Stimulated activated CD4-positive, alpha-beta T cell treated with anti-CD3 and anti-CD28 coated beads, Interleukin-12 subunit alpha, Interleukin-12 subunit beta, amount 100 ng/mL, for 4 hours (primary cell): ENCODE measurements at regions not wholly inside any gene's neighbourhood (a gene's known extent, or its start where the extent isn't known, plus 50 kb on each side); places are given as distances from the start of the nearest gene placed in this dataset.

Source experiments
- DNase-seq: peaks from one replicate; pipeline ENCODE4 v3.0.0-alpha.2; 2020

DNA sequence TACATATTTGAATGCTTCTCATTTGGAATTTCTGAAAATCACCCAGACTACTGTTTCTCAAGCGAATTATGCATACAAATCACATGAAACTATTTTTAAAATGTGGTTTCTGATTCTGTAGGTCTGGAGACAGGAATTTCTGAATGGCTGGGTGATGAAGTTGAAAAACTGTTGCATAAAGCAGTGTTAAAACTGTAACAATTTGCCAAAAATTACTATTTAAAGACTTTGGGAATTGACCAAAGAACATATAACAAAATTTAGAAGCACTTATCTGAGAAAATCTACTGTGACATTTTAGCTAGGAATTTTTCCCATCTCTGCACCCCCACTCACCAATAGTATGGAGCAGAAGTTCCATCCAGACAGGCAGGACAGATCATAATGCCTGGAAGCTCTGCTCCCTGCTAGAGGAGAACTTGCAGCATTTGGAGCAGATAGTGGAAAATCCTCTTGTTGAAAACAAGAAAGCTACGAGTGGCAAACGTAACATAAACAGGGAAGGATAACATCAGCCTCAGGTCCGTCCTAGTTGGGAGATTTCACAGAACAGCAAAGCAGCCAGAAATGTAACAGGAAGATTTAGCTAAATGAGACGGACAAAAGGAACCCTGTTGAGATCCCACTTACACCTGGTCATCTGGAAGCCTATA, 132.3 kb upstream of the MCTP2 start:
- DNase-seq = no peak

DNA sequence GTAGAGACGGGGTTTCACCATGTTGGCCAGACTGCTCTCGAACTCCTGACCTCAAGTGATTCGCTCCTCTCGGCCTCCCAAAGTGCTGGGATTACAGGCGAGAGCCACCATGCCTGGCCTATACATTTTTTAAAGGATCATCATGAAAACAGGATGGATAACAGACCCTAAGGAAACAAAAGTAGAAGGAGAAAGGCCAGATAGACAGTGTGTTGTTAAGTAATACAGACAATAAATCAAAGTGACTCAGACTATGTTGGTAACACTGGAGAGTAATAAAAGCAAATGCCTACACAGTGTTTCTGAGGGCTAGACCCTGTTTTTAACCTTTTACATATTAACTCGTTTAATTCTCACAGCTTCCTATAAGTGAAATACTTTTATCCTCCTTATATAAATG, 133.8 kb upstream of the MCTP2 start:
- no peak for DNase-seq

DNA sequence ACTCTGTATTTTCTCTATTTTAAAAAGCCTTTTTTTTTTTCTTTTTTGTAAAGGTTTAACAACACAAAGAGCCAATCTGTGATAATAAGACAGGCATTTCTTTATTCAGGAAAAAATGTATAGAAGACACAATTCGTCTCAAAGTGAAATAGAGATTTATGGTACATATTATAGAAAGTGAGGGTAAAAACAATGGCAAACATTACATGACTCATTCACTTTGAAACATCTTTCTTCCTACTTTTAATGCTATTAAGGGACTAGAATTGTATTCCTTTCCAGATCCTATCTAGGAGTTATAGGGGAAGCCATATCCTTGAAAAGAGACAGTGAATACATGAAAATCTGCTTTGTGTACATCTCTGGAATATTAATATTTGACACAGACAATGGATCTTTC, 137.1 kb upstream of the MCTP2 start:
- no peak for DNase-seq

DNA sequence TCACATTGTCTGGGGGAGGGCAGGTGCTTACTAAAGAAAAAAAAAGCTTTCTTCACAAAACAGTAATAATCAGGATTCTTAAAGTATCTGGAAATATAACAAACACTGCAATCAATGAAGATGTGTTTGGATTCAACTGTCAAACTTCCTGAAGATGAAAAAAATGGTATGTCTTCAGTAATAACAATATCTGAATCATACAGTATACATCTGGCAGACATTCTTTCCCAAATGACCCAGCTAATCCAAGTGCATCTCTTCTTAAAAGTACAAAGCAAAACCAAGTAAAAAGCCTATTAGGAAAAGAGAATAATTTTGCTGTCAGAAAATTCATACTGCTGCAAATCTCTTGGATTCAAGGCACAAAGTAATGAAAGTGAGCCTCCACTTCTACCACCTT, 145.0 kb upstream of the MCTP2 start:
- no peak for DNase-seq

DNA sequence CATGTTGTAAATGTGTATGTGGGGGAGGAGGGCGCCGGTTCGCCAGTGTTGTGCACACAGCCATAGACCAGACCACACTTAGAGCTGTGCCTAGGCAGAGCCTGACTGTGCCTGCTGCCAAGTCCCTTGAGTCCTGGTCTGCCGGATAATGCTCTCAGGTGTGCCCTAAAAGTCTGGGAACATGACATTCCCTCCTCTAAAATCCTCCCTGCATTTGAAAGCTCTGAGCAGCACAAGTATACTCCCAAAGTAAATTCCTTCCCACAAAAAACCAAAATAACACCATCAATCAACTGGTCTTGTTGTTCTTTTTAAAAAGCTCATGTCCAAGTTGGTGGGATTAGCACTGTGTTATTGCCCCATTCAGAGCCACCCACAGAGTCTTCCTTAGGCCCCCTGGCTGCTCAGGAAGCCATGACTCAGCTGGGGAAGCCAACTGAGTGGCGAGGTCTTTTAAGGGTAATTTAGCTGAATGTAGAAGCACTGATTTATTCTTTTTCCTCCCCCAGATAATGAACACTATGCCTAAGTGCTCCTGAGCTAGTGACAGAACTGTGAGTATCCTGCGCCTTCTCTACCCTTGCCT, 147.8 kb upstream of the MCTP2 start:
- no peak for DNase-seq

DNA sequence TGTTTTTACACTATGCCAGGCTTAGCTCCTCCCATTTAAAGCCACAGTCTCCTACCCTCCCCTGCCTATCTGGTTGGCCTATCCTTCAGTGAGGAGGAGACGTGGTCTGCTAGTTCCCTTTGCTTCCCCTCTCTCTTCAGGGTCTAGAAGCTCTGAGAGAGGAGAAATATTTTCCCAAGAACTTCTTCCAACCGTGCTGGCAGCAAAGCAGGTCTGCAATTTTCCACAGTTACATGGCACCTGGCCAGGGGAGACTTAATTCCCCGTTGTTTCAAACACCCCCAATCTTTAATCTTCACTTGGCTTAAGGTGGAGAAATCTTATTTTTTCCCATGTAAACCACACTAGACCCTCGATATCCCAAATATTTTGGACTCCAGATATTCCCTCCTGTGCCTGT, 149.5 kb upstream of the MCTP2 start:
- DNase-seq = no peak

DNA sequence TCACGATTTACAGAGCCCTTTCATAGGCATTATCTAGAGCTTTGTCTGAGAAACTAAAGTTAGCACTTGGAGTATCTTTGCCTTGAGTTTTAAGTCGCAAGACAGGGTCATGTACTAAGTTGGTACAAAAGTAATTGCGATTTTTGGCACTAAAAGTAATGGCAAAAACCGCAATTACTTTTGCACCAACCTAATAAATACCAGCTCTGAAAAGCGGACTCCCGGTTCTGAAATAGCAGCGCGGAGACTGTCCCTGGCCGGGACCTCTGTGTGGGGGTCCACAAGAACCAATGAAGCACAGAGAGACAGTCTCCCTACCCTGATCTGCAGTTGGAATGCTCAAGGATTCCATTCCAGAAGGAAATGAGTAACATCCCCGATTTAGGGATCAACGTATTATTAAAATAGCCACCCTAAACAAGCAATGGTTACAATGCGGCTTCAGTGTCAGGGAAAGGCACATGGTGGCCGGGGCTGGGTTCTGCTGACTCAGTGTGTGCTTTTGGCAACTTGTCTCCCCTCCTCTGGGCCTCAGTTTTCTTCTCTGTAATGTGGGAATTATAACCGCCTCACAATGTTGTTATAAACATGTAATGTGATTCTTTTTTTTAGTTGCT, 150.3 kb upstream of the MCTP2 start:
- no peak for DNase-seq

DNA sequence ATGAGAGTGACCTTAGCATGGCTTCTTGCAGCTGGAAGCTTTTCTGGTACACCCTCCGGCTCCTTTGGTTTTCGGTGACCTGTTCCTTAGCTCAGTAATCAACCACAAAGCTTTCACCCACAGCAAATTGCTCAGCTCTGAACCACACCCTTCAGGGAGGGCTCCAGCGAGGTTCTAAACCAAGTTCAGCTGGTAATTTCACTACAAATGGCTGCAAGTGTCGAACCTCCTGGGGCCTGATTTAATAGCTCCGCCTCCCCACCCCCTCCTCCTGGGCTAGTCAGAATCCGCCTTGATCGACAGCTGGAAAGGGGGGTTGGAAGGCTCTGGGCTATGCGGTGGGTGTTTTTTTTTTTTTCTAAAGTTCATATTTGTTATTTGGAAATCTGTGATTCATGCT, 150.9 kb upstream of the MCTP2 start:
- no peak for DNase-seq

DNA sequence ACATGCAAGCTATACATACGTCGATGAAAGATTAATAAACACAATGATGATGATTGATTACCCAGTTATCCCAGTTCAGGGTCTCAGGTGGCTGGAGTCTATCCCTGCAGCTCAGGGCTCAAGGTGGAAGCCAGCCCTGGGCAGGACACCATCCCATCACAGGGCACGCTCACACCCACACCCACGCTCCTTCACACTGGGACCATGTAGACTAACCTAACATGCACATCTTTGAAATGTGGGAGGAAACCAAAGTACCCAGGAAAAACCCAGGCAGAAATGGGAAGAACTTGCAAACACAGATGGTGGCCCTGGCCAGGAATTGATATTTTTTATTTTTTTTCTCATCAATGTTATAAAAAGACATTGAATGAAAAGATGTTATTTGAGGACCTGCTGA, 151.4 kb upstream of the MCTP2 start:
- DNase-seq = no peak

DNA sequence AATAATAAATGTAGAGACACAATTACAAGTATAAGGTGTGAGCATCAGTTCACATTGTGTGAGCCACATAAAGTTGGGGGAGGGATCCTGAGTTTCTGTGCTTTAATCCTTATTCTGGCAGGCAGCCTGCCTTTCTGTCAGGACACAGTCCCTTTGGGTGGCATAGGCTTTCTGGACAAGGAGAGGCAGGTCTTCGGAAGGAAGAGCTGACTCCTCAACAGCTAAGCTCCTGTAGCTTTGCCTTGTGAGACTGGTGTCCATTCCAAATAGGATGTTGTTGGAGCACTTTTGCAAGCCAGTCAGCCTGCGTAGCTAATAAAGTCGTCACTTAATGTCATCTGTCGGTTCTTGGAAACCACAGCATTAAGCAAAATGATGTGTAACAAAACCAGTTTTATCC, 151.9 kb upstream of the MCTP2 start:
- DNase-seq = no peak

DNA sequence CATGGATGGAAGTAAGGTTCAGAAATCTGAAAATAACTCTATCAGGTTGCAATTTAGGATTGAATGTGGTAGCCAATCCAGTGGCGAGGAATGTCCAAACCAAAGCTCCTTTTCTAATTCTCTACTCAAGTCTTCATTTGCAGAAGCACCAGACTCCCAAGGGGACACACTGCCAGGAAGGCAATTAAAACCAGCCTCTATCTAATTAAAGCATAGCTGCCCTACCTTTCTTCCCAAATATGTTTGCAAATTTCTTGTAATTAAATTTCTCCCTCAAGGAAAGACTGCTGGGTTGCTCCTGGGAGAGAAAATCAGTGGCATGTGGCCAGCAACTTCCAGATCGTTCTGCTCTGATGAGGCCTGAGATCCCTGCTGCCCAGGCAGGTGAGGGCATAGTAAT, 153.4 kb upstream of the MCTP2 start:
- DNase-seq = no peak

DNA sequence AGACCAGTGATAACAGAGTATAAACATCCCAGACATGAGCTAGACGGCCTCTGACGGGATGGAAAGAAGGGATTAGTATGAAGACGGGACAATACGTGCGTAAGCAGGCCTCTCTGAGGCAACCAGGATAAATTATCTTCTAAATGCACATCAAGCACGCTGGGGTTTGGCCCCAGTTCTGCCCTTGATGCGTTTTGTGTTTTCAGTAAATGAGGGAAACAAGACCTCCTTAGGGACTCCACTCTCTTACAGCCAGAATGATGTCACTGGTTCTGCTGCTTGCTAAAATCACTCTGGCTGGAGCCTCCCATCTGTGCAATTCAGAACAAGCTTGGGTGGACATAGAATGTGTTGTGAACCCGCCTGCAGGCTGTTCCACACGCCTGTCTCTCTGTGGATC, 156.0 kb upstream of the MCTP2 start:
- DNase-seq = no peak

DNA sequence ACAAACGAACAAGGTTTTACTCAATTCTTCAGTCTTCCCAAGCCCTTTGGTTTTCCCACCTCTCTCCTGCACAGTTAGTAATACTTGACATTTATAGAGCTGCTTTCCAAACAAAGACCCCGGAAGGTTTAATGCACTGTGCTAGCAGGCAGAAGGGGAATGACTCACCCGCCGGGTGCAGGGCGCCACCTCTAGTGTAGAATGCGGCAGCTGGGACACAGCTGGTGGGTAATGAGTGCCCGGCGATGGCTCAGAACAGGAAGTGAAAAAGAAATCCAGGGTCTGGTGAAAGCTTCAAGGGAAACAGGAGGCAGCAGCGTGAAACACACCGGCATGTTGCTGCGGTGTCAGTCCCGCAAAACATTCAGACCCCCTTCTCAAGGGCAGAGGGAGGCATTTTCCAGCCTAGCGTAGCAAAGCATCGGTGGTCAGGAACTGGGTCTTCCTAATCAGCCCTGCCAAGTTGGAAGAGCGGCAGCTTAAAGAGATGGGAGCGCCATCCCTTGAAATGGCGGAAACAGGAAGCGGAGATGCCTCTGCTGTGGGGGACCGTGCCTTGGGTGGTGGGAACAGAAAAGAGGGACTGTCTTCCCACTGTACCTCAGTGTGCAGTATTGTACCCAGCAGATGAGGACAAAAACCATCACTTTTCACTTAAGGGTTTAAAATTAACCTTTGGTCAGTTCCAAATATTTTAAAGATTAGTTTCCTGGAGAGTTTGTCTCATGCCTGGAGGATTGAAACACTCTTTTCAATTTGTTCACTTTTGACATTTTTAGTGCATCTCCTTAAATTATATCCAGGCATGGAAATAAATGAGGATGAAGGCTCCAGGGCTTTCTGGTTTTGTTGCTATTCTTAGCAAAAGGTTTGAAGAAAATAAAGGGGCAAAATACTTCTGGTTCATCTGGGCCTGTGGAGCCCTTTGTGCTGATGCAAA, 160.7 kb upstream of the MCTP2 start:
- DNase-seq = no peak

DNA sequence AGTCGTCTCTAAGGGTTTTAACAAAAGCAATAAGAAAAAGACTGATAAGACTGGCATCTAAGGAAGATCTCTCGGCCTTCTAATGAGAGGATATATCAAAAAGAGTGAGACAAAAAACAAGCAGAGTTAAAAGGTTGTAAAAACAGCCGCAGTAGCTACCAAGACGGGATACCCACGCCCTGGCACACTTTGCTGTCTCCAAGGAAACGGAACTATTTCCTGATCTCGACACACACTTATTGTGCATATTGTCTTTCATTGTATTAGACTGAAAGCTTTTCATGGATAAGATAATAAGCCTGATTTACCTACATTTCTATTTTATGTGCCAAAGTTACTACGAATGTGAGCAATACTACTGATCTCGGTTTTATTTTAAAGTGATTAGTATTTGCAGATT, 161.5 kb upstream of the MCTP2 start:
- no peak for DNase-seq

DNA sequence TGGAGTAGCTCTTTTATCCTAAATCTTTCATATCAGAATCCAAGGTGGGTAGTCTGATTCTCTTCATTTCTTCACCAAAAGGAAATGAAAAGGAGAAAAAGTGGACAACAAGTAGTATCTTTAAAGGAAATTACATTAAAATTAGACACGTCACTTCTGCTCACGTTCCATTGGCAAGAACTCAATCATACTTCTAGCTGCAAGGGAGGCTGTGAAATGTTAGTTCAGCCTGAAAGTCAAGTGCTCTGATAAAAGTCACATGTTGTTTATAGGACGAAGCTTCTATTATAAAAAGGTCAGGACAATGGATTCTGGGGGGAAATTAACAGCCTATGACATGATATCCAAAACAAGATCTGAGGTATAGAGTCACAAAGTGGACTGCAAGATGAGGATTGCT, 164.6 kb upstream of the MCTP2 start:
- no peak for DNase-seq

DNA sequence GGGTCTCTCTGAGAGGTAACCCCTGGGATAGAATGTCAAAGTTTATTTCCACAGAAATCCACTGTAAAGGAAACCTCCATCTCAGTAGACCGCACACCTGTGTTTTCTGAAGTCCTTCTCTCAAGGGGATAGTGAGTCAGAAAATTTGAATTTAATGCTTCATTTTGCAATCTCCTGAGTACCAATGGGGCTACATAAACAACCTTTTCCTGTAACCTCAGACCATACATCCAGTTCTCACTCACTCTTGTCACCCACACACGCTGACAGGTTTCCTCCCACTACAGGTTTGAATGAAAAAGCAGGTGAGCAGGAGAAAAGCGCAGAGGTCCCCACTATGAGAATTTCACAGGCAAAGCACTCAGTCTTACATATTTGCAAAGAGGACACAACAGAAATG, 165.3 kb upstream of the MCTP2 start:
- no peak for DNase-seq

DNA sequence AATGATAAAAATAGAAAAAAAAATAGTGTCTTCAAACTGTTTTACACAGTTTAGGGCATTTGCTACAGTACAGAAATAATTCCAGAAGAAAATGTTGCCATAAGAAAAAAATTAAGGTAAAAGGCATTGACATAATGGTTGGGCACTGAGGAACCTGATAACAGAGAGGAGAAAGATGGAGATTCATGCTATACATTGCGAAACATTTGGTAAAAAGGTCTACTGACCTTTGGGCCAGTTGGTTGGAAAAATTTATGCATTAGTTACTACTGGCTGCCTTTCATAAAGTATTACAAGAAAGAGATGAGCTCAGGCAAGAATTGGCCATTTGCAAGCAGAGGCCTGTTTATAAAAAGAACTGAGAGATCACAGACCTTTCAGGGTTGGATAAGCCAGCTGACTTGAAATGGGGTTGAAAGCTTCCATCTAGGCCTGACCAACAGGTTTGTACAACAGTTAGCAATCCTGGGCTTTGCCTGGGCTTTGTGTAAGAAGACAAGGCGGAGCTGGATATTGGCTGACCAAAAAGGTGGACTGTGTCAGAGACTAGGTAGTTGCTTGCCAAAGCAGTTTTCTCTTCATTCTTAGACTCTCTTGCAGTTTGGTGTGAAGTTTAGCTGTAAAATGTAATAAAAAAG, 166.6 kb upstream of the MCTP2 start:
- DNase-seq = no peak

DNA sequence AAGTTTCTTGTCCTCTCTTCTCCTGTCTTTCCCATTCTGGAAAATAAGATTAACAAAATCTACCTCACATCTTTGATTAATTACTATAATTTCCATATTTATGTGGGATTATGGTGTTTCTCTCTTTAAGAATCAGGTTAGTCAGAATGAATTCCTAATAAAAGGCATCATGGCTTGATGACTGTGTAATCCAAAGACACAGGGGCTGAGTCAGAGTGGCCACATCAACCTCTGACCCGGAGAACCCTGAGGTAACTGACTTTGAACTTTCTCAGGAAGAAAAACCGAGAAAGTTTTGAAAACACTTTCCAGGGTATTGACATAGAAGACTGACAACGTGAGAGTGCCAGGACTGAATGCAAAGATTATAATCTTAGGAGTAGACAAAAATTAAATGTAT, 170.3 kb upstream of the MCTP2 start:
- DNase-seq = no peak

DNA sequence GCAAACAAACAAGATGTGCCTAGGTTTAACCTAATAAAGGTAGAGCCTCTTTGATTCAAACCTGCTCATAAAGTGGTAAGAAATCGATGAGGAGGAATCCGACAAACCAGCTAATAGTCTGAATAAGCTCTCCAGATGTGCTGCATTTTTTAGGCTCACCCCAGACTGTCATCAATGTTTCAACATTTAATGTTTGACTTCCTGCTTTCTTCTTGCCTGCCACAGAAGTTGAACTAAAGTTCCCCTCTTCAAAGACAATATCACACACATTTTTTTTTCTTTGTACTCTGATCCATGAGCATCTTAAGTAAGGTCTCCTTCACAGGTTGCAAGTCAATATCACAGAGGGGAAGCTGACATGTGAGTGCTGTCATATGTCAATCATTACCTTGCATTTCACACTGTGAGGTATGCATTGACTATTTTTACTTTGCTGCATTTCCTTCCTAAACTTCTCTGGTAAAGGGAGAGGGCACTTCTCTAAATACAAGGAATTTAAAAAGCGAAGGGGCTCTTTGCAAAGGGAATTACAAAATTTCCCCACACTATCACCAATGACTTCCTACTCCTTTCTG, 172.3 kb upstream of the MCTP2 start:
- DNase-seq = no peak

DNA sequence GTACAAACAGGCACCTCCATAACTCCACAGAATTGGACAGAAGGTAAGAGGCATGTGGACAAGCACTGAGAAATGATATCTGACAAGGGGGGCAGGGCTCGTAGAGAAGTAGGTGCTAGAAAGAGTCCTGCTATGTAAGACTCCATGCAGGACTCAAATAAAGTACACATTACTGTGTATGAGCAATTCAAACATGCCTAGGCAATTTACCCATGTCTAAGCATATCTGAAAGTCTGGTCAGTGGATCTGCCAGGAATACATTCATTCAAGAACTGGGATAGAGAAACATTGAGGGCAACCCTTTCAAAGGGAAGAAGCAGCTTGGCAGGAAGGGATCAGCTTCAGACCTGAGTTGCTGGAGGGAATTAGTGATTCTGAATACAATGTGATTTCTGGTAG, 174.1 kb upstream of the MCTP2 start:
- DNase-seq = no peak

DNA sequence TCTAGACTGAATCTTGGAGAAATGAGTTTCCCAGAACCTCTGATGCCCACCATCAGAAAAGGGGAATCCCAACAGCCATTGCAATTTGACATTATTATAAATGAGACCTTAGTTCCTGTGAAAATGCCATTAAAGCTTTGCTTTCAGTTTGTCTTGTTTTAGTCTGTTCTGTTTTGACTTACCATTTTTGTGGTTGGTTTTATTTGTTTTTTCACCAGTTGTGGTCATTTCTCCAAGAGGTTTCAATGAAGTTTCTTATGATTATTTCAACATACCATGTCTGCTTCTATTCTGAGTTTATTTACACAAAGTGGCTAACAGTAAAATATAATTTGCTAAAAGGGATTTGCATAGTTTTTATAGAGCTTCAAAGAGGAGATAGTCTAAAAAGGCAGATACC, 175.0 kb upstream of the MCTP2 start:
- DNase-seq = no peak

DNA sequence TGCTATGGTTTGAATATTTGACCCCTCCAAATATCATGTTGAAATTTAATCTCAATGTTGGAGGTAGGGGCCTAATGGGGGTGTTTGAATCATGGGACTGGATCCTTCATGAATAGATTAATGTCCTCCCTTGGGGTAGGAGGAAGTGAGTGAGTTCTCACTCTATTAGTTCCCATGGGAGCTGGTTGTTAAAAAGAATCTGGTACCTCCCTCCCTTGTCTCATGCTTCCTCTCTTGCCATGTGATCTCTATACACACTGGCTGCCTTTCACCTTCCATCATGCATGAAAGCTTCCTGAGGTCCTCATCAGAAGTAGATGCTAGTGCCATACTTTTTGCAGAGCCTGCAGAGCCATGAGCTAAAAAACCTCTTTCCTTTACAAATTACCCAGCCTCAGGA, 177.7 kb upstream of the MCTP2 start:
- no peak for DNase-seq

DNA sequence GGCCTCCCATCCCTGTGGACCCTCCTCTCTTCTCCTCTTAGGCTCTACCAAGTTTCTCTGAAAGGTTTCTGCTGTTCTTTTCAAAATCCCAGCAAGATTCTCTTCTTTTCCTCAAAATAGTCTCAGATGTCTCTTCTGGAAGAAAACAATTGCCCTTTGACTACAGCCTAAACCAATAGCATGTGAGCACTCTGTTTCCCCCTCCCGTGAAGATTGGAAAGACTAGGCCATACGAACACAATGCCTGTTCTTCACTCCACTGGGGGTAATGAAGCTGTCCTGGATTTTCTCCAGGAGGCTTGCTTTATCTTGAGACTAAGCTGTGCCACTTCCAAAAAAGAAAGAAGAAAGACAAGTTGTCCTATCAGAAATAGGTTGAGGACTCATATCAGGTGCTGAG, 178.7 kb upstream of the MCTP2 start:
- DNase-seq = no peak
